Stimulated activated CD8-positive, alpha-beta memory T cell treated with anti-CD3 and anti-CD28 coated beads, Interleukin-4, amount 100 ng/mL, for 24 hours (primary cell): ENCODE measurements at regions not wholly inside any gene's neighbourhood (a gene's known extent, or its start where the extent isn't known, plus 50 kb on each side); places are given as distances from the start of the nearest gene placed in this dataset.
A peak's percentile ranks its signal among the peaks of the same experiment; 100 is the strongest.
"Not testable (repeated sequence)": the region's sequence is repeated elsewhere in the genome, so short reads cannot be mapped to it uniquely, and the experiment has no call there.

Experiments
- DNase-seq: peaks from one replicate; pipeline ENCODE4 v3.0.0-alpha.2; 2020; ENCODE audit warnings: low read depth

DNA sequence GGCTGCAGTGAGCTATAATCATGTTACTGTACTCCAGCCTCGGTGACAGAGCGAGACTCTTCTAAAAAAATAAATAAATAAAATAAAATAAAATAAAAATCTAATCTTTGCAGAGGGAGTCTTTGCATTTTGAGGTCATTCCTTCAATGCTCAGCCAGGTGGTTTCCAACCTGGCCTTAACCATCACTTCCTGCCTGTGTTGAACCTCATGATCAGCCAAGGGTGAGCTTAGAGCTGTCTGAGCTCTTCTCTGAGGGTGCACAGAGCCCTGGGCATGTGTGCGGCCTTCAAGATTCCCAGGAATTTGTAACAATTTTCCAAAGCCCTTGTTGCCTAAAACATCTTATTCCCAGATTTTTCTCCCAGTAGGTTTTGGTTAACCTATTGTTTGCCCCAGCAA, 94.3 kb downstream of the KCNJ12 start:
- not testable (repeated sequence) for DNase-seq

DNA sequence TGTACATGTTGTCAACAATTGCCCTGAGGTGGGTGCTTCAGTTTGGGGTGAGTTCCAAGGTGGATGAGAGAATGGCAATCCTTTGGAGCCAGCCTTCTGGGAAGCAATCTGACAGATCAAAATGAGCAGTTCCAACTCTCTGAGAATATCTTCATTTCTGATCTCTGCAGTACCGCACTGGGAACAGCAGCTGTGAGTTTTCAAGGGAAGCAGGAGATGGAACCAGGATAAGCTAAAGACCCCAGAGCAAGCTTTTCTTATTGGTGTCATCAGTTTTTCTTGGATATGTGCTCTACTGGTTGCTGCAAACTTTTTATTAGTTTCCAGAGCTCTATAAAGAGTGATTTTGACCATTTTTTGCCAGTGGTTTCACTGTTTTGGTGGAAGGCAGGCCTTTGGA, 94.7 kb downstream of the KCNJ12 start:
- no peak for DNase-seq

DNA sequence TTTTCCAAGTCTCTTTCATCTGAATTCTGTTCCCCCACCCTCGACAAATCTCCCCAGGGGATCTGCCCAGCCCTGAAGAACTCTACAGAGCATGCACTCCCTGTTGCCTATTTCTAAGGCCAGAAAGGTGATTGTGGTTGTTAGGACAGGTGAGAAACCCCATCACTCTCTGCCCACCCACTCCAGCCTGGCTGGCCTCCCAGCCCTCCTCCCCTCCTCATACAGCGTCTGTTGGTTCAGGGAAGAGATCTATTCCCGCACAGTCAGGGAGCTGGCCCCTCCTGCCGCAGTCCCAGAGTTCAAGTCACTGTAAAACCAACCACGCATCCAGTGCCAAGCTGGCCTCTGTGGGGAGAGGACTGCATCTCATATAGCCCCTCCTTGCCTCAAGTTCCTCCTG, 98.7 kb downstream of the KCNJ12 start:
- DNase-seq = no peak

DNA sequence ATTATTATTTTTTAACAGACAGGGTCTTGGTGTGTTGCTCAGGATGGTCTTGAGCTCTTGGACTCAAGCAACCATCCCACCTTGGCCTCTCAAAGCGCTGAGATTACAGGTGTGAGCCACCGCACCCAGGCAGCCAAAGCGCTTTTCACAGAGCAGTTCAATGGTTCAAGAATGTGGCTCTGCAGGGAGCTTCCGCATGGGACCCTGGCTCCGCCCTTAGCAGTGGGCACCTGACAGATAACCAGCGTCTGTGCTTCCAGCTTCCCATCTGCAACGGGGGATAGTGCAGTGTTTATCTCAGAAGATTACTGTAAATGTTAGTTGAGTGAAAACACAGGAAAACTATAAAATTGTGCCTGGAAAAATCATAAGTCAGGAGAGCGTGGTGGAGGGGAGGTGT, 99.4 kb downstream of the KCNJ12 start:
- DNase-seq = no peak

DNA sequence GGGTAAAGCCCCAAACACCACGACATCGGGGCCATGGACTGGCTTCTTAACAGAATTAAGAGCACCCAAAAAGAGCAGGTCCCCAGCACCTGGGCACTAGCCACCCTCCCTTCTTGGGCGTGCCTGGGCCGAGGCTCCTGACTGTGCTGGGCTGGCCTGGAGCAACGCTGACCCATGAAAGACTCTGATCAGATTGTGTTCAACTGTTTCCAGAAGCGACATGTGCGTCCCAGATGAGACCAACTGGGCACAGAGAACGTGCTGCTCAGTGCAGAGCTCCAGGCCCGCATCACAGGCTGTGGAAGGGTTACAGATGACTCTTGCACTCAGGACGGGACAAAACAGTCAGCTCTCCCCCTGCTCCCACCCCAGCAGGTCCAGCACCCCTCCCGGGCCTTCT, 100.7 kb downstream of the KCNJ12 start:
- no peak for DNase-seq

DNA sequence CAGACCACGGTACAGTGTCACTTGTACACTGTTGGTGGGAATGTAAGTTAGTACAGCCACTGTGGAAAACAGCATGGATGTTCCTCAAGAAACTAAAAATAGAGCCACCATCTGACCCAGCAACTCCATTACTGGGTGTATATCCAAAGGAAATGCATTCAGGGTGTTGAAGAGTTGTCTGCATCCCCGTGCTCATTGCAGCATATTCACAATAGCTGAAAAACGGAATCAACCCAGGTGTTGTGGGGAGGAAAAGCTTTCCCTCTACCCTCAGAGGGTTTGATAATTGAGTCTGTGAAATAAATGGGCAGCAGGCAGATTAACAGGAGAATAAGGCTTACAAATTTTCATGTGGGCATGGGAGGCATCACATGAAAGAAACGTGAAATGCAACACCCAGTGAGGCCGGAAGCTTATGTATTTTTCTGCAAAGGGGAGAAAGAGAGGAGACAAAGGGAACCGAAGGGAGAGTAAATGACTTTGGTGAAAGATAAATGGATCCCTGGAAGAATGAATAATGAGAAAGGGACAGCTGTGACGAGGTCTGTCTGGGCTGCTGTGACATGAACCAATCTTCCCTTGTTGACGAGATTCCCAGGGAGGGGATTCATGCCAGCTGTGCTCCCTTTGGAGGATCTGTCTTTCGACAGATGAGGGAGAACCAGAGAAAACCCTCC, 106.2 kb downstream of the KCNJ12 start:
- no peak for DNase-seq

DNA sequence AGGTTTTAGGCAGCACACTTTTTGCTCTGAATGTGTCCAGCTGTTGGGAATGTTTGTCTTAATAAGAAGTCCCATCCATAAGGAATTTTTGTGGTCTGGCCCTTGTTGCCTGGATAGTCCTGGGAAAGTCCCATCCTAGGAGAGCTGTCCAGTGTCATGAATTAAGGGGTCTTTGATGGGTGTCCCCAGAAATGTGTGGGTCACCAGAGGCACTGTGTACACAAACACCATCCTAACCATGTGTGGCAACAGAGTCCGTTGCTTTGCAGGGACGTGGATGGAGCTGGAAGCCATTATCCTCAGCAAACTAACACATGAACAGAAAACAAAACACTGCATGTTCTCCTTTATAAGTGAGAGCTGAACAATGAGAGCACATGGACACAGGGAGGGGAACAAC, 111.9 kb downstream of the KCNJ12 start:
- not testable (repeated sequence) for DNase-seq

DNA sequence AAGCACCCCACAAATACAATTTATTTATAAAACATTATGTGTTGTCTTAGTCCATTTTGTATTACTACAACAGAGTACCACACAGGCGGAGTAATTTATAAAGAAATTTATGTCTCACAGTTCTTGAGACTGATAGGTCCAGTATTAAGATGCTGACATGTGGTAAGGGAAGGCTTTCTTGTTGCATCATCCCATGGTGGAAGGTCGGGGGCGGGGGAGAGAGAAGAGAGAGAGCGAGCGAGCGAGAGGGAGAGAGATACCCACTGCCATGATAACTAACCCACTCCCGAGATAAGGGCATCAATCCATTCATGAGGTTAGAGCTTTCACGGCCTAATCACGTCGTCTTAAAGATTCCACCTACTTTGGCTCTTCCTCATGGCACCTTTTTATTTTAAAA, 117.8 kb downstream of the KCNJ12 start:
- no peak for DNase-seq

DNA sequence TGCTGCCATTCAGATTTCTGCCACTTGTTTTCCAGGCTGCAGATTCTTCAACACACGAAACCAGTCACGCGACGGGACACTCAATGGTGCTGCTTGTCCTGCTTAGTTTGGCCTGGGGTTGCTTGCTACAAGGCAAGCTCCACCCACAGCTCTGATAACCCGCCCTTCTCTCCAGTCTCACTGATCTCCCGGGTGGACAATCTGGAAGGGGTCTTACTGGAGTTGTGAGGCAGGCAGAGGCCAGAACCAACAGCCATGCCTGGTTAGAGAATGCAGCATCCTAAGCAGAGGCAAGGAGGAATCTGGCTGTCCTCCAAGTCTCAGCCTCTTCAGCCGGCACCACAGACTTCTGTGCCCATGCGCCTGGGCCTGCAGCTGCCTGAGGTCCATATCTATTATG, 119.1 kb downstream of the KCNJ12 start:
- DNase-seq = no peak

DNA sequence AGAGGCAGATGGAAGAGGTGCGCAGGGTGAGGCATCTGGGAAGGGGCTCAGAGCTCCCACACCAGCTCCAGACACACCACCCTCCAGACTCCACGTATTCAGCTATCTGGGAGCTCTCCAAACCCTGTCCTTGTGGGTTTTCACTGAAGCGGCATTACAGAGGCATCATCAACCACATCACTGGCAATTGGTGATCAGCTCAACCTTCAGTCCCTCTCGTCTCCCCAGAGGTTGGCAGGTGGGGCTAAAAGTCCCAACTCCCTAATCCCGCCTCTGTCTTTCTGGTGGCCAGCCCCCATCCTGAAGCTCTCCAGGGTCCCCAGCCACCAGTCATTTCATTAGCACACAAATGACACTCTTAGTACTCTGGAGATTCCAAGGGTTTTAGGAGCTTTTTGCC, 123.9 kb downstream of the KCNJ12 start:
- DNase-seq = no peak

DNA sequence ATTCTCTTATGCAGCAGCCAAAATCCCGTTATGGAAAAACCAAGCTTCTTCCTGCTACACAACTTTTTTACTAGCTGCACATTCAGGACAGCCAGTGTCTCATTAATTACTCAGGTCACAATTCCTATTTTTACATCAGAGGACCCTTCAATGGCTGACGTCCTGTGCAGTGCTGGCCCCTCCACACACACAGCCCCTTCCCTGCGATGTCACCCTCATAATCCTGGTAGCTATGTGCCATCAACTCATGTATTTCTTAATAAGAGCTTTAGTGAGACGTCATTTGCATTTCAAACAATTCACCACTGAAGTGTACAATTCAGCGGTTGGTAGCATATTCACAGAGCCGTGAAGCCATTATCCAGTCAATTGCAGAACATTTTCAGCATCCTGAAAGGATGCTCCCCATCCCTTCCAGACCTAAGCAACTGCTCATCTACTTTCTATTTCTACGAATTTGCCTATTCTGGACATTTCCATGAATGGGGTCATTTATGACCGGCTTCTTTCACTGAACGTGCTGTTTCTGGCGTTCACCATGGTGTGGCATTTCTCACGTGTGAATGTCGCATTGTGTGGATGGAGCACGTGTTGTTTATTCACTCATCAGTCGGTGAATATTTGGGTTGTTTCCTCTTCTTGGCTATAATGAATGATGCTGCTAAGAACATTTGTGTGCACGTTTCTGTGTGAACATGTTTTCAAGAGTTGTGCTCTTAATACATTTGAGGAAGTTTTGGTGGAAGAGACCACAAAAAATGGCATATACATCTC, 126.0 kb downstream of the KCNJ12 start:
- DNase-seq = not testable (repeated sequence)

DNA sequence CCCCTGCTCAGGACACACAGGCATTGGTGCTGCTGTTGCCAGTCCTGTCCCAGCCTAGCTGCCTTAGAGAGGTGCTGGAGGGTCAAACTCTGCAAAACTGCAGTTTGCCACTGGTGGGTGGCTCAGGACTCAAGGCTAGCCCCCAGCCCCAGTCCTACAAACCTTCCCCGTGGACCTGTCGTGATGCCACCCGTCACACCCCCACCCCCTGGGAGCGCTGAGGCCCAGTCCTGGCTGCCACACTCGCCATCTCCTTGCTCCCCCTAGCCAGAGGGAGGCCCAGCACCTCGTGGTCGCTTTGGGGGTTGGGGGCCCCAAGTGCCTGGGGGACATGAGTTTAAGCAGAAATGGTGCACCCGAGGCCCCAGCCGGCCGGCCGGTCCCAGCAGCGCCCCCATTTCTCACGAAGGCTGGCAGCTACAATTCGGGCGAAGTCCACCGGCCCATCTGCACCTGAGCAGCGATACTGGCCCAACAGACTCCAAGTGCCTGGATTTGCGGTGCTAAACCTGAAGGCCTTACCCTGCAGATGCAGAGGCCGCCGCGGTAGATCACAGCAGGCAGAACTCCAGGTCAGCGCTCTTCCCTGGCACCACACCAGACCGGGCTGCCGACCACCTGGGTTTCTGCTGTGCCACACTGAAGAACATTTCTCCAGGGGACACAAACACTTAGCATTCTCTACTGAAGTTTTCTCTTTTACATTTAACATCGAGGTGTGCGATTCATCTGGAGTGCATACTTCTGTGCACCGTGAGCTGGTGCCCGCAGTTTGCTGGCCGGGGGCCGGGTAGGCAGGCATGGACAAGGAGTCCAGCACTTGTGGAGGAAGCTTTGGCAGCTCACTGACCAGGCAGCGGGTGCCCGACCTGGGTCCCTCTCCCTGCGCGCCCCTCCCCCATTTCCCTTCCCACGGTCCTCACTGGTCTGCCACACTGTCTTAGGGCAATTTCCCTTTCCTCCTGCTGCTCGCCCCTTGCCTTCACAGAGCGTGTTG, 130.0 kb downstream of the KCNJ12 start:
- DNase-seq = no peak

DNA sequence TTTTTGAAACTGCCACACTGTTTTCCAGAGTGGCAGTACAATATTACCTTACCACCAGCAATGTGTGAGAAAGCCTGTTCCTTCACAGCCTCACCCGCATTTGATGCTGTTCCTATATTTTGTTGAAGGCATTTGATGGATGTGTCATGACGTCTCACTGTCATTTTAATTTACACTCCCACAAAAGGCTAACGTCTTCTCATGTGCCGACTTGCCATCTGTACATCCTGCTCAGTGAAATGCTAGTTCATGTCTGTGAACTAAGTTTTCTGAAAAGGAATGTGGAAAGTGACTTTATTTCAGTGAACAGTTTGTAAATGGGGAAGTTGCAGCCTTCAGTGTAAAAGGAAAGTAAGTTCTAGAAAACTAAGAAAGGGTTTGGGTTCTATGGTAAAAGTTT, 131.6 kb downstream of the KCNJ12 start:
- DNase-seq = not testable (repeated sequence)

DNA sequence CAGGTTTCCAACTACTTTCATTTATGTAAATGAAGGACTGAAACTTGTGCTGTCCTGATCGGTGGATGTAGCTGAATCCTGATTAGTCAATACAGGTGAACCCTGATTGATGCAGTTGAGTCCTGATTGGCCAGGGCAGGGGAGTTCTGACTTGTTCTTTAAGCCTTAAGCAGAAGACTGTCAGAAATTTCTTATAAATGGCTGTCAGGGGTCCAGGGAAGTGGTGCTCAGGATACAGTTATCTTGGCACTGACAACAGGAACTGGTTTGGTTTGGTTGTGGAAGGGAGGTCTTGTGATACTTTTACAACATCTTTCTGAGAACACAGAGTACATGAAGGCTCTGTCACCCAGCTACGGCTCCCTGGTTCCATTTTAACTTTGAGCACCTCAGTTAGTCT, 132.1 kb downstream of the KCNJ12 start:
- DNase-seq = no peak

DNA sequence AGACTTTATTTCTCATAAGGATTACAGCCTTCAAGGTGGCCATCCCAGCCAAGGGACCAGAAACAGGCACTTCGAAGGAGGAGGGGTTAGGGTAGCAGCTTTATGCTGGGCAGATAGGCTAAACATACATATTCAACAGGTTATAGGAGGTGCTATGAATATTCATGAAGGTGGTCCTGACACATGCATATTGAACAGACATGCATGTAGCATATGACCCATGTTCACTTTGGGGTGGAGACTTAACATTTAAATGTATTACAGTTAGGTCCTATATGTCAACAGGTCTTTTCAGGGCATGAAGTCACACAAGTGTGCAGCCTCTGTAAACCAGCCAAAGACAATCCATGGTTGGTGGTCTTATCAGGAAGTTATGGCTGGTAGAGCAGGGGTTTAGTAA, 133.2 kb downstream of the KCNJ12 start:
- not testable (repeated sequence) for DNase-seq

DNA sequence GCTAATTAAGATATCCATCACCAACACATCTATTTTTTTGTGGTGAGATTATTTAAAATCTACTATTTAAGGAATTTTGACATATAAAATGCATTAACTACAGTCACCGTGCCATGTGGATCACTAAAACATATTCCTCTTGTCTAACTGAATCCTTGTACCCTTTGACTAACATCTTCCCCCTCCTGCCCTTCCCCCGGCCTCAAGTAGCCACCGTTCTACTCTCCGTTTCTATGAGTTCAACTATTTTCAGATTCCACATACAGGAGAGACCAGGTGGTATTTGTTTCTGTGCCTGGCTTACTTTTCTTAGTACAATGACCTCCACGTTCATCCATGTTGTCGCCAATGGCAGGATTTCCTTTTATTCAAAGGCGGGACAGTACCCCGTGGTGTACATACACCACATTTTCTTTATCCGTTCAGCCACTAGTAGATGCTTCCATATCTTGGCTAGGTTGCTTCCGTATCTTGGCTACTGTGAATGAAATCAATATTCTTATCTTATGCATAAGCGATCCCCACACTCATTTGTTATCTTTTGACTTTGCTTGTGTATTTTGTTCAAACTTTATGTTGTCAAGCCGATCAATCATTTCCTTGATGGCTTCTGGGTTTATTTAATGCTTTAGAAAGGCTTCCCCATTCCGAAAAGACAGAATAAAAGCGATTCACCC, 134.7 kb downstream of the KCNJ12 start:
- DNase-seq = no peak

DNA sequence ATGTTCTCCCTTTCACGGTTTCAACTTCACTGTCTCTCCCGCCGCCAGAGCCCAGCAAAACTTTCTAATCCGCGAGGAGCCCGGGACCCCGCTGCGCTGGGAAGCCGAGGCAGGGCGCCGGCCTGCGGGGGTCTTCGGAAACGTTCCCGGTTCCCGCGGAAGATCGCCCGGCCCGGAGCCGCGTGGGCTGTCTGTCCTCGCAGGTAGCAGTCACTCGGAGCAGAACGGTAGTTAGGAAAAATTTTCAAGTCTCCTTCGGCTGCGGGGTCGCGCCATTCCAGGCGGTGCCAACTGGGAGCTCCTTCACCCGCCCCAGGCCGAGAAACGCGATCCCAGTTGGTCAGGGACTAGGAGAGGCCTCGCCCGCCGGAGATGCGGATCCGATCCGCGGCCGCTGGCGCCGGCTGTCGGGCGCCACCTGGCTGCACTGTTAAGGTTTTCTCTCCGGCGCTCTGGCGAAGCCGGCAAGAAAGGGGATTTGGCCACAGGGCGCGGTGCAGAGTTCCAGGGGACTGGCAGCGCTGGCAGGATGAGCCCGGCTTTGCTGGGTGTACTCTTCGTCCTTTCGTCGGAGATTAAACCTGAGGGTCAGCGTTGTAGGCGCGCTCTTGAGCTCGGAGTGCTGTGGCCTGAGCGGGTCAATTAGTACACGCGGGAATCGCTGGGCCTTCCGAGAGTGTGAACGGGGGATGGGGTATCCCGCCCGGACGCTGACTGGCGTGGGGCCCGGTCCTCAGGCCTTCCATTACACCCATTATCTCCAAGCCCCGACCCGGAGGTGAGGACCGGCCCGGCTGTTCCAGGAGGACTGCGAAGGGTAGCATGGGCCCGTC, 135.4 kb downstream of the KCNJ12 start:
- peak; percentile 50 for DNase-seq

DNA sequence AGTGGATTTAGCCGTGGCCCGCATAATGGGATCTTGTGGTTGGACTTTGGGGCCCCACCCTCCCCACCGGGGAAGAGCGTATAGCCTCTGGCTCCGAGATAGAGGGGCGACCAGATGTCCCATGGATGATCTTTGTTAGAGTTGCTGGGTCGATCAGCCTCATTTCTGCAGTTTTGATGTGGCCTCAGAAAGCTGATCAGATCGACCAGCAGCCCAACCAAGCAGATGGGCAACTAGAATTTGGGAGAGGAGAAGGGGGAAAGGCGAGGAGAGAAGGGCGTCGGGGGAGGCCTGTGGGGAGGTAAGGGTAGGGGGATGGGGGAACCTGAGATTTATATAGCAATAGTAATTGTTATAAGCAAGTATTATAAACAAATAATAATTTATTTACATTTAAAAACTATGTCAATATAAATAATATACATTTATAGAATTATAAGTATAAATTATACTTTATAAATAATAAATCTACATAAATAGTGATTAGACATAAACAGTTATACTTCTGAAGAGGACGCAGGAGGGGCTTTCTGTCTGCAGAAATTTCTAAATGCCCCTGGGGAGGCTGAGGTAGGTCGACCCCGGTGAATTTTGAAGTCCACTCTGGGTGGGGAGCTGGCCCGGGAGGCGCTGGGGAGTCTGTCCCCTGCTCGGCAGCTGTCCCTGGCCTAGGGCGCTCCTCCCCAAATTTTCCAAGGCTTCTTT, 136.3 kb downstream of the KCNJ12 start:
- no peak for DNase-seq

DNA sequence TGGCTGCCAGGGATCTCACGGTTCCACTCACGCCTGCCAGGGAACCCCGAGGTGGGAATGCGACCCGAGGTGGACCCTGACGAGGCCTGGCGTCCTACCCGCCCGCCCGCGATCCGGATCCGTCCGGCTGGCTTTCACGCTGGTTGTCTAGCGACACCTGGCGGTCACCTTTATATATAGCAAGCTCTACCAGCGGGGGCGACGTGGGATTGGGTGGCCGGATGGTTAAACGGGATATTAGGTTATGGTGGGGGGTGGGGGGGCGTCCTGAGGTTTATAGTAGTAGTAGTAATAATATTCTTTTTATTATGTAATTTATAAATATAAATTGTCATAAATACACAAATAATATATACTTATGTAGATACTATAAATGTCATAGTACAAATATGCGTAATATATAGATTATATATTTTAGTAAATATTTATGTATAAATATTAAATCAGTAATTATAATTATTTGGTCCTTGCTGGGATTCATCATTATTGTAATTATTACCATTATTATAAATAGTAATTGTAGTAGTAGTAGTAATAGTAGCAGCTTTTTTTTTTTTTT, 136.9 kb downstream of the KCNJ12 start:
- DNase-seq = peak; percentile 61

DNA sequence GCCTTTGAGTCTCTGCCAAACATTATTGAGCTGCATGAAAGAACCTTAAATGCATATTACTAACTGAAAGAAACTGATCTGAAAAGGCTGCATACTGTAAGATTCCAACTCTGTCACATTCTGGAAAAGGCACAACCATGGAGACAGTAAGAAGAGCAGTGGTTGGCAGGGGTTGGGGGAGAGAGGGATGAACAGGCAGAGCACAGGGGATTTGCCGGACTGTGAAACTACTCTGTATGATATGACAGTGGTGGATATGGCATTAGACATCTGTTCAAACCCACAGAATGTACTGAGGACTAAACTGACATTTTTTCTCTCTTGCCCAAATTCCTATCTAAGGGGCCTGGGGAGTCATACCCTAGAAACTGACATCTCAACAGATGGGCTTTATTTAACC, 138.4 kb downstream of the KCNJ12 start:
- not testable (repeated sequence) for DNase-seq
